GM12891 (cell line): ENCODE measurements at regions not wholly inside any gene's neighbourhood (a gene's known extent, or its start where the extent isn't known, plus 50 kb on each side); places are given as distances from the start of the nearest gene placed in this dataset.
A peak's percentile ranks its signal among the peaks of the same experiment; 100 is the strongest.

ENCODE experiments used
- DNase-seq: peaks from one replicate; pipeline ENCODE4 v3.0.0; 2011; ENCODE audit warnings: low spot score; ENCODE audit not compliant: insufficient read length
- FAIRE-seq: peaks from 2 replicates; lab custom pipeline; 2011; peaks lifted over from hg19 to GRCh38; lab: Jason Lieb, UNC
- PAX5 ChIP-seq: IDR thresholded peaks from 2 replicates; pipeline ENCODE4 v1.6.1; 2011; ENCODE audit warnings: low read length, moderate library complexity, mild to moderate bottlenecking; ENCODE audit not compliant: insufficient read depth, severe bottlenecking
- POLR2A ChIP-seq: IDR thresholded peaks from 2 replicates; pipeline ENCODE4 v1.6.1; 2011; ENCODE audit warnings: low read depth, low read length, control low read depth
- POLR2AphosphoS5 ChIP-seq: IDR thresholded peaks from 2 replicates; pipeline ENCODE4 v1.6.1; 2011; ENCODE audit warnings: low read depth, low read length, control low read depth
- POU2F2 ChIP-seq: IDR thresholded peaks from 2 replicates; pipeline ENCODE4 v1.6.1; 2011; ENCODE audit warnings: low read depth, mild to moderate bottlenecking, control low read depth, low read length, moderate library complexity
- SPI1 ChIP-seq: IDR thresholded peaks from 2 replicates; pipeline ENCODE4 v1.6.1; 2011; ENCODE audit warnings: low read depth, low read length, control low read depth
- TAF1 ChIP-seq: IDR thresholded peaks from 2 replicates; pipeline ENCODE4 v1.6.1; 2011; ENCODE audit warnings: low read depth, low read length, control low read depth

- DNase-seq (no peak), FAIRE-seq (no peak)
- TF ChIP-seq POLR2AphosphoS5 (no peak), TAF1 (no peak), POLR2A (no peak)
These were observed 133.7 kb upstream of the C14orf180 start for GRCh38 chr14:104445832-104446381.

DNA sequence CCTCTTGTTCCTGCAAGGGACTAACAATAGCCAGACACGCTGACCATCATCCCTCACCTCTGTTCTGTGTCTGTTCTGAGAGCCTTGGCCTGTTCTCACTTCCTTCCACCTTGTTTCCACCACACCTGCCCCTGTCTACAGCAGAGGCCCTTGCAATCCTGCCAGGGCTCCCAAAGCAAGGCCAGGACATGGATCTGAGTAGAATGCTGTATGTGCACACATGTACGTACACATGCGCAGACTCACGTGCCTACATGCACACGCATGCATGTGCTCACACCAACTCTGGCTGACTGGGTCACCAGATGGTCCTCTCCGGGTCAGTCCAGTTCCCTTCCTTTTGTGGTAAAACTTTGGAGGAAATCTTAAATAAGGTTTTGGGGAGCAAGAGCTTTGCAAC lies 133.0 kb upstream of the C14orf180 start:
- FAIRE-seq, result no peak
- DNase-seq, result no peak
- TF ChIP-seq POLR2AphosphoS5 (no peak), SPI1 (no peak), TAF1 (no peak), POLR2A (no peak), POU2F2 (no peak), PAX5 (no peak)

GRCh38 chr14:104447750-104448149 lies 131.8 kb upstream of the C14orf180 start:
- DNase-seq (no peak), FAIRE-seq (no peak)
- TF ChIP-seq POU2F2 (no peak), SPI1 (peak; percentile 84)

- no peak for TF ChIP-seq TAF1
- no peak for FAIRE-seq
- no peak for DNase-seq
These were observed 131.2 kb upstream of the C14orf180 start for GRCh38 chr14:104448321-104448720.

DNA sequence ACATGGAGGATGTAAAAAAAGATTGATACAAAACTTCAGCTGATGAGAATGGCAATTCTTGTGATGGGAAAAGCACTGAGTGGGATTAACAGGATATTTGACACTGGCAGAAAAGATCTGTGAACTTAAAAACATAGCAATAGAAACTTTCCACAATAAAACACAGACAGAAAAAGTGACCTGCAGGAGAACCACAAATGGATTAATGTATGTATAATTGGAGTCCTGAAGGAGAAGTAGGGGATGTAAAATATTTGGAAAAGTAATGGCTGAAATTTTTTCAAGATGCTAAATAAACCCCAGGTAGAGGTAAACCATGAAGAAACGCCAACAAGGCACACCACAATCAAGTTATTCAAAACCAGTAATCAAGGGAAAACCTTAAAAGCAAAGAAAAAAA lies 130.8 kb upstream of the C14orf180 start:
- FAIRE-seq (no peak), DNase-seq (no peak)
- TF ChIP-seq SPI1 (no peak), PAX5 (no peak), TAF1 (no peak), POLR2A (no peak), POLR2AphosphoS5 (no peak), POU2F2 (no peak)

GRCh38 chr14:104450811-104451401 lies 128.7 kb upstream of the C14orf180 start:
- TF ChIP-seq TAF1 (no peak), POLR2A (no peak), POU2F2 (no peak), PAX5 (no peak)
- DNase-seq (no peak), FAIRE-seq (no peak)

- no peak for DNase-seq
- FAIRE-seq, result no peak
- TF ChIP-seq PAX5 (no peak), POLR2AphosphoS5 (no peak), POU2F2 (no peak), SPI1 (no peak), TAF1 (no peak), POLR2A (no peak)
These were observed 128.1 kb upstream of the C14orf180 start for GRCh38 chr14:104451474-104451873.

- TF ChIP-seq PAX5 (no peak), POLR2AphosphoS5 (no peak), SPI1 (no peak), POU2F2 (no peak), TAF1 (no peak), POLR2A (no peak)
- DNase-seq (no peak), FAIRE-seq (no peak)
These were observed 120.7 kb upstream of the C14orf180 start for GRCh38 chr14:104458845-104459244.

DNA sequence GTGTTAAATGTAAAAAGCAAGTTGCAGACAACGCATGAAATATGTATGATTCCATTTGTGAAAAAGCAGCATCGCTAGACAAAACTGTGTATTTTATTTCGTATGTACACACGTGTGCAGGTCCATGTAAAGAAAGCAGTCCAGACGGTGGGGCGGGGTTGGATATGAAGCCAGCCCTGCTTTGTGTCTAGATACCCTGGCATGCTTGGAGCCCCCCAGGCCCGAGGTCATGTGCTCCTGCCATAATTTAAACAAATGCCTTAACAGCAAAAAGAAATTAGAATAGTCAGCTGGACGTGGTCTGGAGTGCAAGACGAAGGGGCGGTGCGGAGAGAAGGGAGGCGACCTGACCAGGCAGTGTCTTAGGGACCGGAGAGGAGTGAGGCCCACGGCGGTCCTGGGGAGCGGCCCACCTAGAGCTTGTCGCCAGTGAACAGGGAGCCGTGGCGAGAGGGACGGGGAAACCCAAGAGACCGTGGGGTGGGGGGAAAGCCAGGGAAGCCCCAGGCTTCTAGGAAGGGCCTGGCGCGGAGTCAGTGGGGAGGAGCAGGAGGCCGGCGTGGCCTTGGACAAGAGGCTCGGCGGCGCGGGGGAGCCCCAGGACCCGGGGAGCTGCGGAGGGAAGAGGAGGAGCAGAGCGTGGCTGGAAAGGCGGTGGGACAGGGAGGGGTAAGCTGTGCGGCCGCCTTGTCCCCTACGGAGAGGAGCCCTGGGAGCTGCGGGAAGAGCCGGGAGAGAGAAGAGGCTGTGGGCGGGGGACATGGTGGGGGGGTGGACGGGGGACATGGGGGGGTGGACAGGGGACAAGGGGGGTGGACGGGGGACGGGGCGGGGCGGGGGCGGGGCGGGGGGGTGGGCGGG lies 118.5 kb upstream of the C14orf180 start:
- no peak for FAIRE-seq
- no peak for TF ChIP-seq POU2F2
- TF ChIP-seq SPI1, result no peak
- TF ChIP-seq TAF1, result no peak
- no peak for TF ChIP-seq PAX5
- no peak for TF ChIP-seq POLR2A
- TF ChIP-seq POLR2AphosphoS5, result no peak
- DNase-seq, result no peak

- FAIRE-seq (no peak), DNase-seq (no peak)
- no peak for TF ChIP-seq TAF1
- TF ChIP-seq POLR2A, result no peak
- TF ChIP-seq POLR2AphosphoS5, result no peak
- no peak for TF ChIP-seq POU2F2
- no peak for TF ChIP-seq PAX5
- TF ChIP-seq SPI1, result no peak
These were observed 117.7 kb upstream of the C14orf180 start for GRCh38 chr14:104461676-104462449.
